GM19193 (cell line): ENCODE measurements at regions not wholly inside any gene's neighbourhood (a gene's known extent, or its start where the extent isn't known, plus 50 kb on each side); places are given as distances from the start of the nearest gene placed in this dataset.

Source experiments
- POLR2A ChIP-seq: IDR thresholded peaks from 4 replicates; pipeline ENCODE4 v1.6.1; 2011; ENCODE audit not compliant: insufficient read depth, insufficient read length; ENCODE audit errors: extremely low read depth

GRCh38 chr17:33545124-33545523 lies 252.0 kb upstream of the ASIC2 start:
- no peak for TF ChIP-seq POLR2A

DNA sequence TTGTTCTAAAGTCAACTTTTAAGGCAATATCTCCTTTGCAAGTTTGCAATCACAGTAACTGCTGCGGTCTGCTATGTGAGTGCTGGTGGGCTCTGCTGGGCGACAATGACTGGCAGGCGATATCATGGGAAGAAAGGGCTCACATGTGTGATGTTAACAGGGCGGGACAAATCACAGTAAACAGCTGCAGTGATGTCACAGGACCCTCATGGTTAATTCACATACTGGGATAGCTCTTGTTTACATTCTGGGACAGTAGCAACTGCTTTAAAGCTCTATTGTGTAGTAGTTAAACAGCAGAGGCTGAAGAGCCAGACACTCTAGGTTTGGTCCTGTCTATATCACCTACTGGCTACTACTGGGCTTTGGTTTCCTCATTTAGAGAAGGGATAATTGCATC lies 257.2 kb upstream of the ASIC2 start:
- TF ChIP-seq POLR2A = no peak

GRCh38 chr17:33551075-33551474 lies 258.0 kb upstream of the ASIC2 start:
- TF ChIP-seq POLR2A = no peak

GRCh38 chr17:33551911-33552310 lies 258.8 kb upstream of the ASIC2 start:
- TF ChIP-seq POLR2A = no peak

- no peak for TF ChIP-seq POLR2A
These were observed 267.1 kb upstream of the ASIC2 start for GRCh38 chr17:33560165-33560564.

DNA sequence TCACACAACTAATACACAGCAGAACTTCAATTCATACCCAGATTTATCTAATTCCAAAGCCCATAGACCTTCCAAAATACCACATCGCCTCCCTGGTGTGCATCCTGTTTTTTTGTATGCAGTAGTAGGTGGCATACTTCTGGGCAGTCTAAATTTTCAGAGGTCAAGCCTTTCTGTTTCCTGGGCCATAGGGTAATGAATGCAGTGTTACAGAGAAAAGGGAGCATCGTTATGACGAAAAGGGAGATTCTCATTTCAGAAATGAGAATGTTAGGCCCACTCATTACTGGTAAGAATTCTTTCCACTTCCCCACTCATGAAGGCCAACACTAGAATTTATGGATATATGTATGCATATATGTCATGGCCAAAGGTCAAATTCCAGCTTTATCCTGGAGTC lies 267.8 kb upstream of the ASIC2 start:
- TF ChIP-seq POLR2A = no peak

DNA sequence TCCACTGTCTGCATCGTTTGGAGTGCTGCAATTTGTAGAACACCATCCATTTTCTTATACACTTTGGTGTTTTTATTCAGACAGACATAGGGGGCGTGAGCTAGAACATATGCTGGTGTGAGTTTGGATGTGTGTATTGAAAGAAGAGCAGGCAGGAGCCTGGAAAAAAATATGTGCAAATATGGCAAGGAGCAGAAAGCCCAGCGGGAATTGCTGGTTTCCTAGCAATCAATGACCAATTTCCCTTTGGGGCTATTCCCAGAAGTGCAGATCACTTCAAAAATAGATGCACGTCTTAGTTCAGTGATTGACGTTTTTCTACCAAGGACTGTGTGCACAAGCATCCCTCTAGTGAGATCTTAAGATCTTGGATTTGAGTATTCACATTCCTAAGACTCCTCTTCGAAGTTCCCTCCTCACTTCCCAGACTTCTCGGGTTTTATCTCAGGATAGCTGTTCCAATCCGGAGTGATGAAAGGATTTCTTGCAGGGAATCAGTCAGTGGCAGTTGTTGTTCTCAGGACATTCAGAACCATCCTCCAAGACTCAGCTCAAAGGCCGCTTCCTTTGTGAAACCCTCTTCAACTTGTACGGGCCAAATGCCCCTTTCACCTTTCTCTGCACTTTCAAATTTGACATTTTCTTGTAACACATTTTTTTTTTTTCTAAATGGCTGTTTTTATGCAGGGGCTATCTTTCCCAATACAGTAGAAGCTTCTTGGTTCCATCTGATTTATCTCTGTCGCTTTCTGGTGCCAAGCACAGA lies 268.7 kb upstream of the ASIC2 start:
- TF ChIP-seq POLR2A = no peak

DNA sequence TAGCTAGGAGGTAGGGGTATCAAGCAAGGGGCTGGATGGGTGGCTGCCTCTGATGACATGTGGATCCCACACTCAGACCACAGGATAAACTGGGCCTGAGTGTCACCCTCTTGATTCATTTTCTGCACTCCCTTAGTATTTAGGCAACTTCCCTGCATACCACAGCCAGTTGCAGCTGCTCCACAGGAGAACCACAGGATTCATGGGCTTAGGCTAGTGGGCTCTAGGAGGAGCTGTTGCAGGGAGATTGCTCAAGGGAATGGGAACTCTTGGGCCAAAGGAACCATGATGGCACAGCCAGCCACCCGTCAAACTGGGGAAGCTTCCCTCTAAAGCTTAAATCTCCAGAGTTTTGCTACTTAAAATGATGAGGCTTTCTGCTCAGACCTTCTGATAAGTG lies 269.7 kb upstream of the ASIC2 start:
- no peak for TF ChIP-seq POLR2A

DNA sequence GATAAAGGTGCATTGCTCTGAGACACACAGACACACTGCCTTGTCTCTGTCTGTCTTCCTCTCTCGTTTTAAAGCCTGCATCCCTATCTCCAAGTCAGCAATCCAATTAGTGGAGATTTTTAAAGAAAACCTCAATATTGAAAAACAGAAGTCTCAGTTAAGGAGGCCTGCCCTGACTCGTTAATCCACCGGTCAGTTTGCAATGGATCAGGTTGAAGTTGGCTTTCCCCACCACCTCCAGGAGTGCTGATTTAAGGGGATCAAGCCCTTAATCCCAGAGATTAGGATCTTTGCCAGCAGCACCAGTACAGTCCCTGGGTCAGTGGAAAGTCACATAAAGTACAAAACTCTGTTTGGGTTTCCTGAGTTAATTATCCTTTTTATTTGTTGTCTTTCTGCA lies 271.1 kb upstream of the ASIC2 start:
- TF ChIP-seq POLR2A = no peak

GRCh38 chr17:33567223-33567622 lies 274.1 kb upstream of the ASIC2 start:
- TF ChIP-seq POLR2A = no peak

- TF ChIP-seq POLR2A = no peak
These were observed 279.5 kb upstream of the ASIC2 start for GRCh38 chr17:33572615-33573014.

DNA sequence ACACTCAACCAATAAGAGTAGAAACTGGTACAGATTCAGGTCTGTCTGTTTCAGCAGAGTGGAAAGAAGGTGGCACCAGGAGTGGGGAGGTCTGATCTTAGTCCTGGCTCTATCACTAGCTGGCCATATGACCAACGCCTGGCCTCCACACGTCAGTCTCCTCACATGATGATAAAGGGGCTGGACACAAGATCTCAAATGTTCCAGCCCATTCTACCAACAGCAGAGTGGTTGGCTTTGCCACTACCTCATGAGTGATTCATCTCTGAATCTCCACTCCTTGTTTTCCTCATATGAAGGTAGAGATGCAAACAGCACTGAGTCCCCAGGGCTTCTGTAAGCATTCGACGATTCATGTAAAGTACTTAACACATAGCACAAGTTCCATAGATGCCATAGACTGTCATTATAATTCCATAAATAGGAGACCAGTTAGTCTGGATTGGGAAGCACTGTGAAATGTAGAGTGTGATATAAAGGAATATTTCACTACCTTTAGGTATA lies 281.9 kb upstream of the ASIC2 start:
- no peak for TF ChIP-seq POLR2A

GRCh38 chr17:33580215-33580614 lies 287.1 kb upstream of the ASIC2 start:
- no peak for TF ChIP-seq POLR2A

DNA sequence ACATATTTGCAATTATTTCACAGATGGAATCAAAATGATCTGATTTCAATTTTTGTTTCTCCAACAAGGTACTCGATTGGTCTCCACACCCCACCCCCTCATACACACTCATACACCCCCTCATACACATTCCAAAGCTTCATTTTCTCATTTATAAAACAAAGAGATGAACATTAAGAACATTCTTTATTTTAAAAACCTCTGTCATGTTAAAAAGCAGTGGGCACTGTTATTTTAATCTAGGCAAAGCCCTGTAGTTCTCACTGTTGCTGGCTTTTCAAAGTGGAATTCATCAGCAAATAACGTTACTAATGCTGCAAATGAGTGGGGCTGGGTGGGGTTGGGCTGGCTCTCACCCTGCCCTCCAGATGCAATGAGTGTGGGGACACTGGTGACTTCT lies 289.6 kb upstream of the ASIC2 start:
- TF ChIP-seq POLR2A = no peak

- TF ChIP-seq POLR2A = no peak
These were observed 290.7 kb upstream of the ASIC2 start for GRCh38 chr17:33583518-33584417.

DNA sequence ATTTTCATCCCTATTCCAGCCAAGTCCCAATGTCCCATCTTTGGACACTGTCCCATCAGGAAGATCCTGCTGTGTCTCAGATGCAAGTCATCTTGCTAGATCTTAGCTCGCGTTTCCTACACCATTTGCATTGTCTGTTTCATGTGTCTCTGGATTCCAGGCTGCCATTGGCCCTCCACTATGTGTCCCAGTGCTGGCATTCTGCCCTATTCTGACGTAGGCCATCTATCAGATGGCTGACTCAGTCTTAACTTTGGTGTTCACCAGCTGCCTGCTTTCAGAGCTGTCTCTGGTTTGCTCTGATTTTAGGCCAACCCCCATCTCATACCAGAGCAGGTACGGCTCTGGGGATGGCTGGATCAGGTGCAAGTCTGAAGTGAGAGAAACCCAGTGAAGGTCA lies 300.9 kb upstream of the ASIC2 start:
- TF ChIP-seq POLR2A = no peak

DNA sequence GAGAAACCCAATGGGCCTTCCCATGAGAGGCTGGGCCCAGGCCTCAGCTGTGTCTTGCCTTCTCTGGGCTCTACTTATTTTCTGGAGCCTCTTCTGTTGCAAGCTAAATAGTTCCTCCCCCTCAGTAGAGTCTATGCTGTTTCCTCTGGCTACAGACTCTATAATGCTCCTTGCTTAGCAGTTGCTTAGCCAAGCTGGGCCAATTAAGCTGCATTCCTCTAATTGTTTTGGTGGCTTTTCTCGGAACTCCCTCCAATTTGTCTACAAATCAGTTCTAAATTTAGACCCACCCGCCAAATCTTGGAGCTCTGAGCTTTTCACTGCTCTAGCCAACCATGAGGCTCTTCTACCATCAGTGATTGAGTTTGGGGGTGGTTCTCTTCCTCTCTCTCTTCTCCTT lies 302.7 kb upstream of the ASIC2 start:
- no peak for TF ChIP-seq POLR2A

GRCh38 chr17:33596899-33597298 lies 303.8 kb upstream of the ASIC2 start:
- TF ChIP-seq POLR2A = no peak
